Stimulated activated CD8-positive, alpha-beta memory T cell treated with anti-CD3 and anti-CD28 coated beads, Interleukin-12 subunit alpha, Interleukin-12 subunit beta, amount 100 ng/mL, for 1 hour (primary cell): ENCODE measurements at regions not wholly inside any gene's neighbourhood (a gene's known extent, or its start where the extent isn't known, plus 50 kb on each side); places are given as distances from the start of the nearest gene placed in this dataset.
"Not testable (repeated sequence)": the region's sequence is repeated elsewhere in the genome, so short reads cannot be mapped to it uniquely, and the experiment has no call there.

Source experiments
- DNase-seq: peaks from one replicate; pipeline ENCODE4 v3.0.0-alpha.2; 2020; ENCODE audit warnings: low read depth

- no peak for DNase-seq
Observed at GRCh38 chr1:244106837-244107493, 55.9 kb downstream of the ZBTB18 start.

- no peak for DNase-seq
Observed at GRCh38 chr1:244111027-244111426, 59.9 kb downstream of the ZBTB18 start.

- no peak for DNase-seq
Observed at GRCh38 chr1:244112041-244112440, 61.0 kb downstream of the ZBTB18 start.

GRCh38 chr1:244112636-244113035 lies 61.6 kb downstream of the ZBTB18 start:
- no peak for DNase-seq

- DNase-seq: no peak
Observed at GRCh38 chr1:244113532-244114320, 62.6 kb downstream of the ZBTB18 start.

GRCh38 chr1:244114892-244115291 lies 63.8 kb downstream of the ZBTB18 start:
- no peak for DNase-seq

GRCh38 chr1:244116946-244117345 lies 65.9 kb downstream of the ZBTB18 start:
- no peak for DNase-seq

- DNase-seq: no peak
Observed at GRCh38 chr1:244118109-244118761, 67.2 kb downstream of the ZBTB18 start.

- no peak for DNase-seq
Observed at GRCh38 chr1:244128591-244129383, 77.7 kb downstream of the ZBTB18 start.

GRCh38 chr1:244137276-244137675 lies 86.2 kb downstream of the ZBTB18 start:
- DNase-seq: no peak

- no peak for DNase-seq
Observed at GRCh38 chr1:244137725-244138124, 86.6 kb downstream of the ZBTB18 start.

- no peak for DNase-seq
Observed at GRCh38 chr1:244138399-244138798, 87.3 kb downstream of the ZBTB18 start.

- DNase-seq: no peak
Observed at GRCh38 chr1:244139655-244140054, 88.6 kb downstream of the ZBTB18 start.

GRCh38 chr1:244140420-244140819 lies 89.3 kb downstream of the ZBTB18 start:
- DNase-seq: no peak

GRCh38 chr1:244144053-244144452 lies 93.0 kb downstream of the ZBTB18 start:
- no peak for DNase-seq

GRCh38 chr1:244150071-244150470 lies 99.0 kb downstream of the ZBTB18 start:
- DNase-seq: no peak

- DNase-seq: no peak
Observed at GRCh38 chr1:244150665-244151064, 99.6 kb downstream of the ZBTB18 start.

- no peak for DNase-seq
Observed at GRCh38 chr1:244151537-244151936, 100.5 kb downstream of the ZBTB18 start.

- DNase-seq: no peak
Observed at GRCh38 chr1:244154508-244154871, 103.4 kb downstream of the ZBTB18 start.

- DNase-seq: no peak
Observed at GRCh38 chr1:244154872-244155531, 103.9 kb downstream of the ZBTB18 start.

GRCh38 chr1:244155661-244156060 lies 104.6 kb downstream of the ZBTB18 start:
- DNase-seq: no peak

- not testable (repeated sequence) for DNase-seq
Observed at GRCh38 chr1:244156617-244157016, 105.5 kb downstream of the ZBTB18 start.
